Upper lobe of left lung (tissue), 4 donors: ENCODE measurements at regions not wholly inside any gene's neighbourhood (a gene's known extent, or its start where the extent isn't known, plus 50 kb on each side); places are given as distances from the start of the nearest gene placed in this dataset.

Experiments
- CTCF ChIP-seq, 6 experiments: fragments of 450-650 bp in 4 of 6; fragments of 200-600 bp in 2 of 6; sonication (generic) in 2 of 6; IDR thresholded peaks; one replicate each; pipeline ENCODE4 v1.5.1; 2016 to 2019; ENCODE audit warnings: antibody characterized with exemption in 6 of 6
- POLR2A ChIP-seq, 4 donors: fragments of 450-650 bp; IDR thresholded peaks; one replicate each; pipeline ENCODE4 v1.5.1; 2016 to 2017; ENCODE audit warnings: antibody characterized with exemption in 4 of 4, mild to moderate bottlenecking in 2 of 4
- POLR2AphosphoS5 ChIP-seq, 2 donors: sonication (generic); formaldehyde crosslinking; IDR thresholded peaks; one replicate each; pipeline ENCODE4 v1.5.1; 2017; ENCODE audit warnings: antibody characterized with exemption in 2 of 2

GRCh38 chr4:123230061-123230460 lies 166.5 kb upstream of the SPRY1 start:
- TF ChIP-seq POLR2AphosphoS5 (IDR thresholded peaks at IDR 0.05) (no peak), POLR2A (IDR thresholded peaks at IDR 0.05) (no peak), CTCF (IDR thresholded peaks at IDR 0.05) (no peak)
